Spleen (tissue), 7 donors: ENCODE measurements at regions not wholly inside any gene's neighbourhood (a gene's known extent, or its start where the extent isn't known, plus 50 kb on each side); places are given as distances from the start of the nearest gene placed in this dataset.

Source experiments
- CTCF ChIP-seq, 11 experiments: fragments of 200-600 bp in 7 of 11; fragments of 450-650 bp in 4 of 11; sonication (generic) in 4 of 11; IDR thresholded peaks in 8 of 11; conservative IDR thresholded peaks in 3 of 11; 1 replicate in 7 of 11; 2 replicates in 4 of 11; pipeline versions ENCODE4 v1.4.0 to v1.8.0; 2016 to 2021; ENCODE audit warnings: antibody characterized with exemption in 11 of 11, inconsistent platforms in 4 of 11, mild to moderate bottlenecking in 1 of 11
- POLR2A ChIP-seq, 3 donors: fragments of 450-650 bp; IDR thresholded peaks; one replicate each; pipeline ENCODE4 v1.5.1; 2017; ENCODE audit warnings: antibody characterized with exemption in 3 of 3, mild to moderate bottlenecking in 1 of 3
- POLR2AphosphoS5 ChIP-seq, 3 donors: sonication (generic); formaldehyde crosslinking; IDR thresholded peaks; one replicate each; pipeline ENCODE4 v1.5.1; 2017; ENCODE audit warnings: antibody characterized with exemption in 3 of 3
- donor health status: DM: no; HTN: no; CAD: no; lungs with moderate emphysema.
- donor health status: DM: no; HTN: no; CAD: no.
- donor health status: DM: no; HTN: no; CAD: no.

DNA sequence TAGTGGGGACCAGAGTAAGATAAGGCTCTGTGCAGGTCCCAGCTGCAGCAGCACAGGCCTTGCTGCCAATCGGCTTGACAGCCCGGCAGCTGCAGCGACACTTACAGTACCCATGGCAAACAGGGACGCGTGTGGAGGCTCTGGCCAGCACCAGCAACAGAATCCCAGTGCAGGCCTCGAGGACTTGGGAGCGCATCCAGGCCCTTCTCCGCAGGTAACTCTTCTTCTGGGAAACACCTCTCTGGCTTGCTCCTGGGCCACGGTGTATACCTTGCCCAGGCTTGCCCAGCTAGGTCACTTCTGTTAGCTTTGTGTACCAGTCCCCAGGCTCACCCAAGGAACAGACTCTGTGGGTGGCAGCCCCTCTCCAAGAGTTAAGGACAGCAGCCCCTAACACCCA, 126.7 kb downstream of the CTTN start:
- TF ChIP-seq CTCF (IDR thresholded peaks at IDR 0.05 in 8 of 11, conservative IDR thresholded peaks at IDR 0.05 in 3 of 11) (no peak), POLR2A (IDR thresholded peaks at IDR 0.05) (no peak), POLR2AphosphoS5 (IDR thresholded peaks at IDR 0.05) (no peak)
